ENCODE measurements at regions not wholly inside any gene's neighbourhood (a gene's known extent, or its start where the extent isn't known, plus 50 kb on each side); places are given as distances from the start of the nearest gene placed in this dataset.
"Not testable (repeated sequence)": the region's sequence is repeated elsewhere in the genome, so short reads cannot be mapped to it uniquely, and the experiment has no call there.

DNA sequence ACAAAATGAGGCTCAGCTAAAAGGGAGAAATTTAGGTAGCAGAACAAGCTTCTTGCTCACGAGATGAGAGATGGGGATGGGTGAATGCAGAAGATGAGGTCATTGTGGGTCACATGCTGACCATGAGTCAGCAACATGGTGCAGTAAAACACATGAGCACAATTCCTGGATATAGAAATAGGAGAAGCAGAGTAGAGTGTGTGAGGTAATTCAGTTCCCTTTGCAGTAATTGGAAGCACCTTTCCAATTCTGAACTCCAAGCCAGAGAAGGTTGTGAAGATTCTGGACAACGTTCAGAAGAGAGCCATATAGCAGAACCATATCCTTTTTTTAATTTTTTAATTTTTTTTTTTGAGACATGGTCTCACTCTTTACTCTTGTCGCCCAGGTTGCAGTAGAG is 62.0 kb upstream of the LMNTD1 start:
- Mint-ChIP-seq H3K9me3 (peaks cover 7% of the 10 kb centered on the region), H3K4me1 (ENCODE audit: low read depth) (no peaks in the 10 kb centered on the region), H3K4me3 (no peak overlapping the region), H3K27ac (no peak overlapping the region), H3K27me3 (ENCODE audit: insufficient read depth) (peaks cover 6% of the 10 kb centered on the region), H3K36me3 (ENCODE audit: low read depth) (no peaks in the 10 kb centered on the region)
- intact Hi-C loops (cut with micrococcal nuclease) = no loop called here
- no peak for DNase-seq (ENCODE audit: low spot score)

DNA sequence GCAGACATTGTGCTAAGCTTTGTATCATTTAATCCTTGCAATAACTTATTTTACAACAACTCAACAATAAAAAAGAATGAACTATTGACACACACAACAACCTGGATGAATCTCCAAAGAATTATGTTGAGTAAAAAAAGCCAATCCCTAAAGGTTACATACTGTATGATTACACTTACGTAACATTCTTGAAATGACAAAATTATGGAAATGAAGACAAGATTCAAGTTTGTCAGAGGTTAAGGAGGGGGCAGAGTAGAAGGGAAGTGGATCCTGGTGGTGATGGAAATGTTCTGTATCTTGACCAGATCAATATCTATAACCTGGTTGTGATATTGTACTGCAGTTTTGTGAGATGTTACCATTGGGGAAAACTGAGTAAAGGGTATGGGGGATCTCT is 63.2 kb upstream of the LMNTD1 start:
- intact Hi-C loops (cut with micrococcal nuclease) = no loop called here
- Mint-ChIP-seq H3K27ac (no peak overlapping the region), H3K4me1 (ENCODE audit: low read depth) (no peaks in the 10 kb centered on the region)

GRCh38 chr12:25617991-25618390 is 64.9 kb upstream of the LMNTD1 start:
- Mint-ChIP-seq H3K36me3 (ENCODE audit: low read depth) (no peaks in the 10 kb centered on the region), H3K4me1 (ENCODE audit: low read depth) (no peaks in the 10 kb centered on the region), H3K27ac (no peak overlapping the region), H3K27me3 (ENCODE audit: insufficient read depth) (no peaks in the 10 kb centered on the region), H3K4me3 (no peak overlapping the region), H3K9me3 (peaks cover 3% of the 10 kb centered on the region)
- intact Hi-C loops (cut with micrococcal nuclease) = no loop called here
- DNase-seq (ENCODE audit: low spot score) = no peak

More for the DNA sequence above, 63.2 kb upstream of the LMNTD1 start:
- H3K27me3 Mint-ChIP-seq (ENCODE audit: insufficient read depth) = peaks cover 6% of the 10 kb centered on the region
- no peaks in the 10 kb centered on the region for H3K9me3 Mint-ChIP-seq
- H3K36me3 Mint-ChIP-seq (ENCODE audit: low read depth) = no peaks in the 10 kb centered on the region
- DNase-seq (ENCODE audit: low spot score) = no peak
- no peak overlapping the region for H3K4me3 Mint-ChIP-seq

DNA sequence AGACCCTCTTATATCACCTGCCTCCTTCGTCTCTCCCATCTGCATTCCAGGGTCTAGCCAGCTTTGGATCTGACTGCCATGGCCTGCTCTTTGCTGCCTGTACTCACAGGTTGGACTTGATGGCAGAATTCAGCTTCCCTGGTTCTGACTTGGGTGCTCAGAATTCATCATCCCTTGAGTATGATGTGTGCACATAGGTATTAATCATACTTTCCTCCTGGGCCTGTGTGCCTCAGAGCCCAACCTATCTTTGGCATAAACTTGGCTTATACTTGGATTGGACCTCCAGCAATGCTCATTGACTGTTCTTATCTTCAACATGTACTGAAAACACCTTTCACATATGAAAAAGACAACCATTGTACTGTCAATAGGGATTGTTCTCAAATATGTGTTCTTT is 70.7 kb upstream of the LMNTD1 start:
- H3K27me3 Mint-ChIP-seq (ENCODE audit: insufficient read depth) = no peaks in the 10 kb centered on the region
- peaks cover 3% of the 10 kb centered on the region for H3K9me3 Mint-ChIP-seq
- H3K4me1 Mint-ChIP-seq (ENCODE audit: low read depth) = no peaks in the 10 kb centered on the region
- DNase-seq (ENCODE audit: low spot score) = no peak
- H3K27ac Mint-ChIP-seq = no peak overlapping the region
- no peaks in the 10 kb centered on the region for H3K36me3 Mint-ChIP-seq (ENCODE audit: low read depth)
- no peak overlapping the region for H3K4me3 Mint-ChIP-seq
- intact Hi-C loops (cut with micrococcal nuclease) = no loop called here

- H3K27me3 Mint-ChIP-seq (ENCODE audit: insufficient read depth) = no peaks in the 10 kb centered on the region
- no peak overlapping the region for H3K4me3 Mint-ChIP-seq
- H3K4me1 Mint-ChIP-seq (ENCODE audit: low read depth) = no peaks in the 10 kb centered on the region
- no peak overlapping the region for H3K27ac Mint-ChIP-seq
- DNase-seq (ENCODE audit: low spot score) = no peak
- intact Hi-C loops (cut with micrococcal nuclease) = no loop called here
- peaks cover 10% of the 10 kb centered on the region for H3K9me3 Mint-ChIP-seq
- H3K36me3 Mint-ChIP-seq (ENCODE audit: low read depth) = no peaks in the 10 kb centered on the region
Observed at GRCh38 chr12:25625146-25625545, 72.1 kb upstream of the LMNTD1 start.

DNA sequence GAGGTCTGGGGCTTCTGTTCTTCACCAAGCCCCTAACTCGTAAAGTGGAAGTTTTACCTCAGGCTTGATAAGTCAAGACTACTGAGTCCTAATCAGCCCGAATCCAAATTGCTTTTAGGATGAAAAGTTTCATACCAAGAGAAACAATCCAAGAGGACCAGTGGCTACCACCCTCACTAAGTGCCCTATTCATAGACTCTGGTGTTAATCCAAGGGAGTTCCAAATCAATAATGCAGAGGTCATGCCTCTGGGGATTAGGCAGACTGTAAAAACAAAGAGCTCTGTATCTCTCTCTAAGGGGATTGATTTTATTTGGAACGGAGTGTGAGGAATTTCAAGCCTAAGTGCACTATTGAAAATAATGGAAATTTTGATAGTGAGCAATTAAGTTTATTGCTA is 76.3 kb upstream of the LMNTD1 start:
- Mint-ChIP-seq H3K27me3 (ENCODE audit: insufficient read depth) (no peaks in the 10 kb centered on the region), H3K4me1 (ENCODE audit: low read depth) (peaks cover 12% of the 10 kb centered on the region), H3K4me3 (no peak overlapping the region), H3K9me3 (peaks cover 30% of the 10 kb centered on the region), H3K27ac (no peak overlapping the region), H3K36me3 (ENCODE audit: low read depth) (no peaks in the 10 kb centered on the region)
- no peak for DNase-seq (ENCODE audit: low spot score)
- intact Hi-C loops (cut with micrococcal nuclease) = no loop called here

- H3K27me3 Mint-ChIP-seq (ENCODE audit: insufficient read depth); H3K36me3 Mint-ChIP-seq (ENCODE audit: low read depth); H3K4me3 Mint-ChIP-seq; intact Hi-C loops (cut with micrococcal nuclease); H3K27ac Mint-ChIP-seq; DNase-seq (ENCODE audit: low spot score): not testable (repeated sequence)
- H3K4me1 Mint-ChIP-seq (ENCODE audit: low read depth) = peaks cover 12% of the 10 kb centered on the region
- peaks cover 30% of the 10 kb centered on the region for H3K9me3 Mint-ChIP-seq
Observed at GRCh38 chr12:25630735-25631515, 77.8 kb upstream of the LMNTD1 start.

- intact Hi-C loops (cut with micrococcal nuclease); H3K27me3 Mint-ChIP-seq (ENCODE audit: insufficient read depth); DNase-seq (ENCODE audit: low spot score); H3K36me3 Mint-ChIP-seq (ENCODE audit: low read depth); H3K4me3 Mint-ChIP-seq; H3K27ac Mint-ChIP-seq: not testable (repeated sequence)
- Mint-ChIP-seq H3K4me1 (ENCODE audit: low read depth) (peaks cover 12% of the 10 kb centered on the region), H3K9me3 (peaks cover 30% of the 10 kb centered on the region)
Observed at GRCh38 chr12:25633149-25633548, 80.1 kb upstream of the LMNTD1 start.

DNA sequence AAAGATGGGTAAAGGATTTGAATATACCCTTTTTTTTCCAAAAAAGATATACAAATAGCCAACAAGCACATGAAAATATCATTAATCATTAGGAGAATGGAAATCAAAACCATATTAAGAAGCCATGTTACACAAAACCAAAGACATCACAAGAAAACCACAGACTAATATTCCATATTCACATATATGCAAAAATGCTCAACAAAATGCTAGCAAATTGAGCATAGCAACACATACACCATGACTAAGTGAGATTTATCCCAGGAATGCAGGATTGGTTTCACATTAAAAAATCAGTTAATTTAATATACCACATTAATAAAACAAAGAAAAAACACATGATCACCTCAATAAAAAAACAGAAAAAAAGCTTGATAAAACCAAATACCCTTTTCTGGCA is 84.7 kb upstream of the LMNTD1 start:
- Mint-ChIP-seq H3K9me3 (peaks cover 10% of the 10 kb centered on the region), H3K4me3 (no peak overlapping the region), H3K27me3 (ENCODE audit: insufficient read depth) (peaks cover 9% of the 10 kb centered on the region), H3K27ac (no peak overlapping the region), H3K36me3 (ENCODE audit: low read depth) (no peaks in the 10 kb centered on the region), H3K4me1 (ENCODE audit: low read depth) (peaks cover 12% of the 10 kb centered on the region)
- intact Hi-C loops (cut with micrococcal nuclease) = no loop called here
- DNase-seq (ENCODE audit: low spot score) = no peak

- Mint-ChIP-seq H3K27me3 (ENCODE audit: insufficient read depth) (peaks cover 9% of the 10 kb centered on the region), H3K4me3 (no peak overlapping the region), H3K9me3 (no peaks in the 10 kb centered on the region), H3K4me1 (ENCODE audit: low read depth) (no peaks in the 10 kb centered on the region), H3K27ac (no peak overlapping the region), H3K36me3 (ENCODE audit: low read depth) (no peaks in the 10 kb centered on the region)
- no peak for DNase-seq (ENCODE audit: low spot score)
- intact Hi-C loops (cut with micrococcal nuclease) = no loop called here
Observed at GRCh38 chr12:25639406-25639805, 86.3 kb upstream of the LMNTD1 start.

DNA sequence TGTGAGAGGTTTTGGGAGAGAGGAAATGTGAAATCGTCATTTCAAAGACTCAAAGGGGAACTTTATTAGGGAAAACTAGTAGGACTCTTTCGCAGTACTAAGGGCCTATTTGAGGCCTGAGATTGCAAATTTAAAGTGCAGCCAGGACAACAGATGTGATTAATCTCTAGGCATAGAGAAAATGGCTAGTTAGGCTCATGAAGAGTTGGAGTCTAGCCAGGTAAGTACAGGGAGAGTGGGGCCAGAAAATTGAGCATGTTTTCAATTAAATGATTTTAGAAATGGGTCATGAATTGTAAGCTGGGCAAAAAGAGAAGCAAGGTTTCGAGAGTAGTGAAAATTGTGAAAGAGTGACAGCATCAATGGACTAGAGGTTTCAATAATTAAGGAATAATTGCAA is 91.9 kb upstream of the LMNTD1 start:
- Mint-ChIP-seq H3K27ac (no peak overlapping the region), H3K4me1 (ENCODE audit: low read depth) (no peaks in the 10 kb centered on the region), H3K9me3 (no peaks in the 10 kb centered on the region), H3K36me3 (ENCODE audit: low read depth) (no peaks in the 10 kb centered on the region), H3K27me3 (ENCODE audit: insufficient read depth) (no peaks in the 10 kb centered on the region), H3K4me3 (no peak overlapping the region)
- DNase-seq (ENCODE audit: low spot score) = no peak
- intact Hi-C loops (cut with micrococcal nuclease) = no loop called here

- no peak for DNase-seq (ENCODE audit: low spot score)
- no peaks in the 10 kb centered on the region for H3K9me3 Mint-ChIP-seq
- no peak overlapping the region for H3K4me3 Mint-ChIP-seq
- H3K27ac Mint-ChIP-seq = no peak overlapping the region
- no peaks in the 10 kb centered on the region for H3K36me3 Mint-ChIP-seq (ENCODE audit: low read depth)
- H3K27me3 Mint-ChIP-seq (ENCODE audit: insufficient read depth) = no peaks in the 10 kb centered on the region
- intact Hi-C loops (cut with micrococcal nuclease) = no loop called here
- no peaks in the 10 kb centered on the region for H3K4me1 Mint-ChIP-seq (ENCODE audit: low read depth)
Observed at GRCh38 chr12:25645427-25645826, 92.3 kb upstream of the LMNTD1 start.

DNA sequence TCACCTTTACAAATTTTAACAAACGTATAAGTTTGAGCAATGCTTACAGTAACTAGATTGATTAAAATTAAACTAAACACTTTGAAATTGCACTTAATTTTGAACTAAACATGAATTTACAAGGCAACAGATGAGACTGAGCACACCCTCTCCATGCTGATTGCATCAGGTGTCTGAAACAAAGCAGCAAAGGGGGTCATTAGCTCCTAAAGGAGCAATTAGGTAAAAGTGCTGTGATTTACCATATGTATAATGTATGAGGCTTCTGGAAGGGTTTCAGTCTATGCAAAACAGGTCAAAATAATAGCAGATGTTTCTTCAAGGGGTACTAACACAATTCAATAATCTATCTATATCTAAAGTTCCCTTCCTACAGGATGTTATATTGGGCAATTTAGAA is 98.8 kb upstream of the LMNTD1 start:
- no peak for DNase-seq (ENCODE audit: low spot score)
- Mint-ChIP-seq H3K27me3 (ENCODE audit: insufficient read depth) (peaks cover 2% of the 10 kb centered on the region), H3K4me1 (ENCODE audit: low read depth) (peaks cover 8% of the 10 kb centered on the region), H3K27ac (no peak overlapping the region), H3K4me3 (no peak overlapping the region), H3K9me3 (no peaks in the 10 kb centered on the region), H3K36me3 (ENCODE audit: low read depth) (no peaks in the 10 kb centered on the region)
- intact Hi-C loops (cut with micrococcal nuclease) = no loop called here

DNA sequence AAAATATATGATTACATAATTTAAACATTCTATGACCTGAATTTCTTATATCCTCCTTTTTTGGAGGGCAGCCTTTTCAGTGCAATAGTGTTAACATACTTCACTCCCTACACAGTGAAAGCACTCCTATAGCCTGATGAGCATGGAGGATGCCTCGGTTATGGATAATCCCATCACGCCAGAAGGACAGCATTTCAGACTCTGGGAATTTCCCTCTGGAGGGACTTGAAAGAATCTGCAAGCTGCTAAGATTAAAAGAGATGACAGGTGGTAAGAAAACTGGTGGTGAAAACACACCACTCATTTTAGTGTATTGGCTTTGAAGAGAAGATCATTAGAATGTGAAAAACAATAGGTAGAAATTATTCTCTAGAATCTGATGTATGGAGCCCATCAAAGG is 99.3 kb upstream of the LMNTD1 start:
- H3K4me3 Mint-ChIP-seq = no peak overlapping the region
- H3K27ac Mint-ChIP-seq = no peak overlapping the region
- peaks cover 2% of the 10 kb centered on the region for H3K27me3 Mint-ChIP-seq (ENCODE audit: insufficient read depth)
- H3K9me3 Mint-ChIP-seq = no peaks in the 10 kb centered on the region
- peaks cover 8% of the 10 kb centered on the region for H3K4me1 Mint-ChIP-seq (ENCODE audit: low read depth)
- intact Hi-C loops (cut with micrococcal nuclease) = no loop called here
- DNase-seq (ENCODE audit: low spot score) = no peak
- H3K36me3 Mint-ChIP-seq (ENCODE audit: low read depth) = no peaks in the 10 kb centered on the region
